A549 (cell line): ENCODE measurements at regions not wholly inside any gene's neighbourhood (a gene's known extent, or its start where the extent isn't known, plus 50 kb on each side); places are given as distances from the start of the nearest gene placed in this dataset.

Experiments
- ATAC-seq, 2 experiments: fragments of 200-7000 bp in 1 of 2; fragments of >200 bp in 1 of 2; cut with Nextera tagmentation in 1 of 2; cut with Tn5 transposase in 1 of 2; 3 replicates each; pipeline versions ENCODE4 v1.8.0 to v1.9.1; 2018 to 2020; ENCODE audit warnings: mild to moderate bottlenecking in 1 of 2, moderate library complexity in 1 of 2
- CTCF ChIA-PET: fragments of 300-600 bp; sonication (Branson Sonifier 250); formaldehyde crosslinking; extraction: SDS; loops from one replicate; lab custom pipeline; 2021; ENCODE audit warnings: antibody characterized with exemption, inconsistent platforms; lab: Yijun Ruan, JAX
- POLR2A ChIA-PET: fragments of 350-600 bp; formaldehyde crosslinking; extraction: SDS; loops from one replicate; lab custom pipeline; 2021; ENCODE audit warnings: antibody characterized with exemption, inconsistent platforms; lab: Yijun Ruan, JAX
- DNase-seq, 2 experiments: peaks; one replicate each; pipeline versions ENCODE4 v3.0.0 to v3.0.0-alpha.2; 2011 to 2016; ENCODE audit warnings: low read depth in 1 of 2, low spot score in 1 of 2
- FAIRE-seq: peaks from 2 replicates; lab custom pipeline; 2011; peaks lifted over from hg19 to GRCh38; lab: Jason Lieb, UNC
- H3K27ac ChIP-seq, 2 experiments: fragments of >200 bp; sonication (Bioruptor Twin); formaldehyde crosslinking; 3 replicates each; pipeline ENCODE4 v1.5.1; 2016 to 2017
- H3K4me1 ChIP-seq: fragments of >200 bp; sonication (Bioruptor Twin); formaldehyde crosslinking; 3 replicates; pipeline ENCODE4 v1.6.1; 2016
- H3K4me2 ChIP-seq: fragments of >200 bp; sonication (Bioruptor Twin); formaldehyde crosslinking; 3 replicates; pipeline ENCODE4 v1.6.1; 2016
- H3K4me3 ChIP-seq: fragments of >200 bp; sonication (Bioruptor Twin); formaldehyde crosslinking; 3 replicates; pipeline ENCODE4 v1.5.1; 2016
- H3K9me3 ChIP-seq: fragments of >200 bp; sonication (Bioruptor Twin); formaldehyde crosslinking; 3 replicates; pipeline ENCODE4 v1.6.1; 2016
- CEBPB ChIP-seq, 2 experiments: fragments of >200 bp in 1 of 2; sonication (Bioruptor Twin) in 1 of 2; formaldehyde crosslinking in 1 of 2; IDR thresholded peaks; 2 replicates each; pipeline ENCODE4 v1.6.1; 2012 to 2016
- CHD2 ChIP-seq: fragments of 150-350 bp; IDR thresholded peaks from 2 replicates; pipeline ENCODE4 v1.6.1; 2014; ENCODE audit warnings: low read length; ENCODE audit not compliant: partially characterized antibody
- CTCF ChIP-seq: fragments of >200 bp; sonication (Bioruptor Twin); formaldehyde crosslinking; IDR thresholded peaks from 3 replicates; pipeline ENCODE4 v1.5.1; 2016
- E2F6 ChIP-seq: IDR thresholded peaks from 2 replicates; pipeline ENCODE4 v1.6.1; 2012; ENCODE audit warnings: low read depth, borderline replicate concordance
- EHMT2 ChIP-seq: fragments of 200-600 bp; sonication (generic); IDR thresholded peaks from 2 replicates; pipeline ENCODE4 v1.6.1; 2016; ENCODE audit warnings: antibody characterized with exemption, low read depth, mild to moderate bottlenecking, moderate library complexity
- EP300 ChIP-seq, 2 experiments: fragments of >200 bp; sonication (Bioruptor Twin); formaldehyde crosslinking; IDR thresholded peaks; 2 replicates in 1 of 2; 3 replicates in 1 of 2; pipeline ENCODE4 v1.6.1; 2016 to 2017
- FOSB ChIP-seq: fragments of 250-450 bp; sonication (Bioruptor Pico); IDR thresholded peaks from 2 replicates; pipeline ENCODE4 v1.5.0; 2020; ENCODE audit warnings: mild to moderate bottlenecking, moderate library complexity
- FOSL2 ChIP-seq, 2 experiments: fragments of 450-650 bp in 1 of 2; fragments of >200 bp in 1 of 2; sonication (Bioruptor Twin) in 1 of 2; formaldehyde crosslinking; IDR thresholded peaks; 2 replicates each; pipeline versions ENCODE4 v1.5.0 to v1.6.1; 2016 to 2020; ENCODE audit warnings: mild to moderate bottlenecking in 1 of 2, moderate library complexity in 1 of 2
- FOXS1 ChIP-seq: fragments of 250-450 bp; sonication (Bioruptor Pico); IDR thresholded peaks from 2 replicates; pipeline ENCODE4 v1.5.0; 2020; ENCODE audit warnings: mild to moderate bottlenecking, moderate library complexity
- GATA3 ChIP-seq: IDR thresholded peaks from 2 replicates; pipeline ENCODE4 v1.6.1; 2012; ENCODE audit warnings: borderline replicate concordance
- HDAC2 ChIP-seq: fragments of 200-600 bp; sonication (generic); IDR thresholded peaks from 2 replicates; pipeline ENCODE4 v1.6.1; 2016
- HMGXB4 ChIP-seq: fragments of 250-450 bp; sonication (Bioruptor Pico); IDR thresholded peaks from 2 replicates; pipeline ENCODE4 v1.5.0; 2021; ENCODE audit warnings: mild to moderate bottlenecking, moderate library complexity, borderline replicate concordance
- HOXB5 ChIP-seq: fragments of 250-450 bp; sonication (Bioruptor Pico); IDR thresholded peaks from 2 replicates; pipeline ENCODE4 v1.5.0; 2020; ENCODE audit warnings: mild to moderate bottlenecking, moderate library complexity
- MAX ChIP-seq: IDR thresholded peaks from 2 replicates; pipeline ENCODE4 v1.6.1; 2012
- POLR2A ChIP-seq: IDR thresholded peaks from 2 replicates; pipeline ENCODE4 v1.6.1; 2012; ENCODE audit warnings: mild to moderate bottlenecking, low read length
- RCOR1 ChIP-seq: fragments of 150-350 bp; IDR thresholded peaks from 2 replicates; pipeline ENCODE4 v1.6.1; 2014; ENCODE audit warnings: antibody characterized with exemption, low read length, low read depth
- REST ChIP-seq: fragments of 200-600 bp; sonication (generic); IDR thresholded peaks from 2 replicates; pipeline ENCODE4 v1.6.1; 2016; ENCODE audit warnings: antibody characterized with exemption, mild to moderate bottlenecking, moderate library complexity
- RNF2 ChIP-seq: fragments of 200-600 bp; sonication (generic); IDR thresholded peaks from 2 replicates; pipeline ENCODE4 v1.6.1; 2016; ENCODE audit warnings: low read depth, mild to moderate bottlenecking, antibody characterized with exemption, moderate library complexity, borderline replicate concordance
- SREBF2 ChIP-seq: fragments of 450-650 bp; IDR thresholded peaks from 2 replicates; pipeline ENCODE4 v1.6.1; 2014; ENCODE audit warnings: mild to moderate bottlenecking, moderate library complexity
- USF2 ChIP-seq: fragments of 450-650 bp; IDR thresholded peaks from 2 replicates; pipeline ENCODE4 v1.6.1; 2014; ENCODE audit warnings: antibody characterized with exemption
- ZC3H11A ChIP-seq: fragments of 450-650 bp; IDR thresholded peaks from 2 replicates; pipeline ENCODE4 v1.6.1; 2014; ENCODE audit warnings: antibody characterized with exemption, mild to moderate bottlenecking
- ZFP36 ChIP-seq: fragments of 450-650 bp; IDR thresholded peaks from 2 replicates; pipeline ENCODE4 v1.6.1; 2014; ENCODE audit warnings: borderline replicate concordance; ENCODE audit not compliant: partially characterized antibody
- ZSCAN20 ChIP-seq: fragments of 250-450 bp; sonication (Bioruptor Pico); IDR thresholded peaks from 2 replicates; pipeline ENCODE4 v1.8.0; 2022; ENCODE audit warnings: mild to moderate bottlenecking, moderate library complexity
- WGBS: methylation state at CpG from one replicate; pipeline ENCODE4 v1.1.6; 2017; ENCODE audit errors: missing lambda C conversion rate; 5-methylcytosine and 5-hydroxymethylcytosine counted together

GRCh38 chr22:25382762-25383161, 163.3 kb downstream of the CRYBB2 start:
- Histone ChIP-seq H3K27ac (no peak overlapping the region), H3K4me2 (no peak overlapping the region), H3K4me3 (no peak overlapping the region), H3K4me1 (no peaks in the 10 kb centered on the region), H3K9me3 (no peaks in the 10 kb centered on the region)
- POLR2A ChIA-PET = no interaction called here
- 77% methylated on average over 5 of the region's 7 CpGs for WGBS
- CTCF ChIA-PET = interaction anchor here (0.5 to 1.2 kb wide), 3 partner anchors 9 to 427 kb away, joined by 3 to 5 read pairs (median 4); no protein-coding TSS in a partner anchor
- peak; percentile 54 to 71; a peak in 5 of 6 replicates for ATAC-seq
- TF ChIP-seq MAX (no peak), HDAC2 (no peak), RNF2 (no peak), HOXB5 (CRISPR knock-in tag) (no peak), USF2 (no peak), FOSB (no peak), POLR2A (no peak)
- no peak for FAIRE-seq
- no peak for DNase-seq

- no peaks in the 10 kb centered on the region for H3K9me3 ChIP-seq
- DNase-seq = no peak
- TF ChIP-seq ZFP36 = no peak
- no peak for TF ChIP-seq HMGXB4 (CRISPR knock-in tag)
- no peak for TF ChIP-seq EP300 (IDR thresholded peaks at IDR 0.05)
- no peak for TF ChIP-seq EHMT2
- TF ChIP-seq, all 56 proteins: peak for 0
- no peak overlapping the region for H3K27ac ChIP-seq
- H3K4me2 ChIP-seq = no peak overlapping the region
- WGBS = 90% methylated on average over 13 of the region's 15 CpGs
- ATAC-seq = no peak
- FAIRE-seq = no peak
- POLR2A ChIA-PET = no interaction called here
- no peaks in the 10 kb centered on the region for H3K4me1 ChIP-seq
- CTCF ChIA-PET = interaction anchor here (0.5 to 1.2 kb wide), 3 partner anchors 8 to 427 kb away, joined by 3 to 5 read pairs (median 4); no protein-coding TSS in a partner anchor
- no peak overlapping the region for H3K4me3 ChIP-seq
These were observed 163.9 kb downstream of the CRYBB2 start for GRCh38 chr22:25383278-25383820.

GRCh38 chr22:25383892-25384291, 164.5 kb downstream of the CRYBB2 start:
- TF ChIP-seq CEBPB (IDR thresholded peaks at IDR 0.05) = no peak
- no peak for TF ChIP-seq ZSCAN20 (CRISPR knock-in tag)
- no peak for TF ChIP-seq HMGXB4 (CRISPR knock-in tag)
- TF ChIP-seq ZC3H11A = no peak
- TF ChIP-seq GATA3 = no peak
- TF ChIP-seq CHD2 = no peak
- TF ChIP-seq CTCF = no peak
- TF ChIP-seq SREBF2 = no peak
- no peak for TF ChIP-seq RCOR1
- TF ChIP-seq FOXS1 (CRISPR knock-in tag) = no peak
- no peak for TF ChIP-seq FOSL2 (IDR thresholded peaks at IDR 0.05)
- TF ChIP-seq FOSL2 (CRISPR knock-in tag; IDR thresholded peaks at IDR 0.05) = no peak
- no peak for TF ChIP-seq REST
- TF ChIP-seq E2F6 = no peak
- H3K4me3 ChIP-seq = no peak overlapping the region
- POLR2A ChIA-PET = no interaction called here
- CTCF ChIA-PET = no interaction called here
- no peaks in the 10 kb centered on the region for H3K9me3 ChIP-seq
- H3K4me2 ChIP-seq = no peak overlapping the region
- H3K4me1 ChIP-seq = no peaks in the 10 kb centered on the region
- H3K27ac ChIP-seq = no peak overlapping the region
- ATAC-seq (no peak), DNase-seq (no peak), FAIRE-seq (no peak)
- 94% methylated on average over 12 of the region's 18 CpGs for WGBS
